ENCODE measurements at regions not wholly inside any gene's neighbourhood (a gene's known extent, or its start where the extent isn't known, plus 50 kb on each side); places are given as distances from the start of the nearest gene placed in this dataset.

DNA sequence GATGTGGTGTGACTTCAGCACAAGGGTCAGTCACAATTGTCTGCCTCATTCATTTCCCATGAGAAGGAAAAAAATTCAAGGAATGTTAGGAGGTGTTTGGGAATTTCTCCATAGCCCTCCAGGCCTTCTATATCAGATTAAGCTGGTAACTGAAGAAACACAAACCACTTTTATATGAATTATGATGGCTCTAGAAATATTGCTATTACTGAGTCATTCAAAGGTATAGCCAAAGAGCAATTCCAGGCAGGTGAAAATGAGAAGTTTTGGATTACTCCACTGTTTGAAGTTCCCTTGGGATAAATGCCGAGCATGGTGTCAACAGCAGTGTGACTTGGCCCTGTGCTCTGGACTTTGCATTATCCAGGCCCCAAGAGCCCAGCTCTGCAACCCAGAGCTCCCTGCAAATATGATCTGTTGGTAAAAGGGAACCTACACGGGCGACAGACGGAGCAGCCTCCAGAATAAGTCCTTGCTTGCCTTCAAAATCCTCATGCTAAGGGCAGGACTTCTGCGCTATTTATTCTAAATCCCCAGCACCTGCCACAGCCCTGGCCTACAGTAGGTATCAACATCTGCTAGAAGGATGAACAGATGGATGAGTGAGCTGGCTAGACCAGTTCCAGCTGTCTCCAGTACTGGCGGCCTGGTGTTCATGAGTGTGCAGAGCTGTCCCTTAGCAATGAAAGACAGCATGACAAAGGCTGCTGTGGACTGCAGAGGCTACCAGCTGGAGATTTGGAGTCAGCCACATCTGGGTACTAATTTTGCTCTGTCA lies 67.5 kb upstream of the ZBED5 start:
- TF ChIP-seq RAD21 (IDR thresholded peaks at IDR 0.05; ENCODE audit: low read depth) (no peak), REST (IDR thresholded peaks at IDR 0.05; ENCODE audit: low read depth) (no peak), CEBPB (IDR thresholded peaks at IDR 0.05) (no peak), EGR1 (IDR thresholded peaks at IDR 0.05) (no peak), TAF1 (IDR thresholded peaks at IDR 0.05; ENCODE audit: low read depth) (no peak), MAX (IDR thresholded peaks at IDR 0.05) (no peak)
- TF ChIP-seq, protein P1, sequence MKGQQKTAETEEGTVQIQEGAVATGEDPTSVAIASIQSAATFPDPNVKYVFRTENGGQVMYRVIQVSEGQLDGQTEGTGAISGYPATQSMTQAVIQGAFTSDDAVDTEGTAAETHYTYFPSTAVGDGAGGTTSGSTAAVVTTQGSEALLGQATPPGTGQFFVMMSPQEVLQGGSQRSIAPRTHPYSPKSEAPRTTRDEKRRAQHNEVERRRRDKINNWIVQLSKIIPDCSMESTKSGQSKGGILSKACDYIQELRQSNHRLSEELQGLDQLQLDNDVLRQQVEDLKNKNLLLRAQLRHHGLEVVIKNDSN (IDR thresholded peaks at IDR 0.05), result no peak

All from Ishikawa (cell line).